Vagina (tissue), 2 donors: ENCODE measurements at regions not wholly inside any gene's neighbourhood (a gene's known extent, or its start where the extent isn't known, plus 50 kb on each side); places are given as distances from the start of the nearest gene placed in this dataset.

ENCODE experiments used
- CTCF ChIP-seq, 3 experiments: fragments of 450-650 bp in 2 of 3; fragments of 200-600 bp in 1 of 3; sonication (generic) in 1 of 3; IDR thresholded peaks; one replicate each; pipeline ENCODE4 v1.5.1; 2017 to 2019; ENCODE audit warnings: antibody characterized with exemption in 3 of 3, mild to moderate bottlenecking in 2 of 3, moderate library complexity in 2 of 3
- POLR2AphosphoS5 ChIP-seq, 2 donors: sonication (generic); formaldehyde crosslinking; IDR thresholded peaks; one replicate each; pipeline ENCODE4 v1.9.0; 2017; ENCODE audit warnings: antibody characterized with exemption in 2 of 2, mild to moderate bottlenecking in 2 of 2, low read depth in 1 of 2; ENCODE audit not compliant: insufficient read depth in 1 of 2

- TF ChIP-seq CTCF (IDR thresholded peaks at IDR 0.05), result no peak
- no peak for TF ChIP-seq POLR2AphosphoS5 (IDR thresholded peaks at IDR 0.05; ENCODE audit: insufficient read depth in 1 of 2, low read depth in 1 of 2)
These were observed 428.5 kb upstream of the RUNX1 start for GRCh38 chr21:35477622-35478021.
